BE2C (cell line): ENCODE measurements at regions not wholly inside any gene's neighbourhood (a gene's known extent, or its start where the extent isn't known, plus 50 kb on each side); places are given as distances from the start of the nearest gene placed in this dataset.

Source experiments
- DNase-seq: peaks from one replicate; pipeline ENCODE4 v3.0.0-alpha.2; 2020
- H3K27me3 ChIP-seq: fragments of 250-450 bp; sonication (Bioruptor Pico); 2 replicates; pipeline ENCODE4 v1.5.1; 2020; ENCODE audit warnings: mild to moderate bottlenecking
- H3K36me3 ChIP-seq: fragments of 250-450 bp; sonication (Bioruptor Pico); 2 replicates; pipeline ENCODE4 v1.5.1; 2020; ENCODE audit warnings: mild to moderate bottlenecking
- H3K4me1 ChIP-seq: fragments of 250-450 bp; sonication (Bioruptor Pico); 2 replicates; pipeline ENCODE4 v1.5.1; 2020
- H3K4me3 ChIP-seq: 2 replicates; pipeline ENCODE4 v1.5.1; 2011; ENCODE audit warnings: low read depth, low read length
- H3K9me3 ChIP-seq: fragments of 250-450 bp; sonication (Bioruptor Pico); 2 replicates; pipeline ENCODE4 v1.5.1; 2020
- CTCF ChIP-seq: IDR thresholded peaks from 2 replicates; pipeline ENCODE4 v1.5.1; 2012; ENCODE audit warnings: mild to moderate bottlenecking, low read depth, low read length

- peak; percentile 25 for DNase-seq
Observed at GRCh38 chr2:207216457-207216856, 50.7 kb upstream of the KLF7 start.

DNA sequence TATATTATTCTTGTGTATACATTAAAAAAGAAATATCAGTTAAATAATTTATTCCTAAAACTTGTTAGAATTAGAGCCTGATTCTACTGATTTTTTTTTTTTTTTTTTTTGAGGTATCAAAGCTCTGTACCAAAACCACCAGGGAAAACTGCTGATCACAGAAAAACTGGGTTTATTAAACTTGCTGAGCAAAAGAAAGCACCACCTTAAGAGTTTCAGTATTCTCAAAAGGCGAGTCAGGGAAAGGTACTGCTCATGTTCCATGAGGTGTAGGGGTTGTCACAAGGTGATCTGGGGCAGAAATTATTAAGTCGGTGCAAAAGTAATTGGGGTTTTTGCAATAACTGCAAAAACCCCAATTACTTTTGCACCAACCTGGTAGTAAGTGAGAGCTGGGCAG lies 51.7 kb upstream of the KLF7 start:
- no peaks in the 10 kb centered on the region for H3K36me3 ChIP-seq
- H3K4me3 ChIP-seq, result no peak overlapping the region
- no peak for DNase-seq
- H3K4me1 ChIP-seq, result peaks cover 16% of the 10 kb centered on the region
- H3K27me3 ChIP-seq, result no peaks in the 10 kb centered on the region
- H3K9me3 ChIP-seq, result no peaks in the 10 kb centered on the region
- TF ChIP-seq CTCF, result no peak

More at GRCh38 chr2:207216457-207216856, 50.7 kb upstream of the KLF7 start:
- peaks cover 16% of the 10 kb centered on the region for H3K4me1 ChIP-seq
- H3K27me3 ChIP-seq, result no peaks in the 10 kb centered on the region
- H3K9me3 ChIP-seq, result no peaks in the 10 kb centered on the region
- H3K36me3 ChIP-seq, result no peaks in the 10 kb centered on the region
- no peak for TF ChIP-seq CTCF
- no peak overlapping the region for H3K4me3 ChIP-seq

GRCh38 chr2:207219081-207219630 lies 53.4 kb upstream of the KLF7 start:
- Histone ChIP-seq H3K36me3 (no peaks in the 10 kb centered on the region), H3K9me3 (no peaks in the 10 kb centered on the region), H3K27me3 (no peaks in the 10 kb centered on the region), H3K4me3 (no peak overlapping the region), H3K4me1 (peaks cover 21% of the 10 kb centered on the region)
- no peak for DNase-seq
- no peak for TF ChIP-seq CTCF

DNA sequence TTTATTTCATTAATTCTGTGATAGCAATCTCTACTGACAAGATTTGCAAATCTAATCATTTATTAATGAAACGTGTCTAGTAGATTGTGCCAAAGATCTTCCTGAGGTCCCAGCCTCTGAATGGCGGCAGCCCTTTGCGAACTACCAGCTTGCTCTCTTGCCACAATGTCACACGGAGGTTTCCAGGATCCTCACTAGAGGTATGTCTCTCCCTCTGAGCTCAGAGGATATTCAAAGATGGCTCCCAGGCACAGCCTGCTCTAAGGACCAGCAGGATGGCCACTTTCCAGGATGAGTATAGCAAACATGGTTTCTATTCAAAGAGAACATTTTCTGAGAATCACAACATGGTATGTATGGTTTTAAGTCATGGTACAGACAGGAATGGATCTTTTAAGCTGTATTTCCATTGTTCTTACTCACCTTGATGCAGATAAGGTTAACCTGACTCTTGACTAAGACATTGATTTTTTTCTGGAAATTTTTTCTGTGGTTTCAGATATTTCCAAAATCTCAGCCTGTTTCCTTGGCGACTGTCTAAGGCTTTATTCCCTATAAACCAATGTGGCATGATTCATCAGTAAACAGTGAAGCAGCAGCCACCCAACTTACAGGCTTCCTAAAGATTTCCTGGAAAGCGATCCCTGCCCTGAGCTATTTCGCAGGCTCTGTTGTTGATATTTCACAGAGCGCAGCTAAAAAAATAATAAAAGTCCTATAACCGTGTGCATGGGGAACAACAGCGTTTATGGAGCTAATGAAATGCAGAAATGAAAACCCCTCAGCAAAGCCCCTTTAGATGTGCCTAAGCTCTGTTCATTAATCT lies 54.1 kb upstream of the KLF7 start:
- TF ChIP-seq CTCF, result no peak
- H3K4me1 ChIP-seq, result peaks cover 21% of the 10 kb centered on the region
- no peak overlapping the region for H3K4me3 ChIP-seq
- H3K9me3 ChIP-seq, result no peaks in the 10 kb centered on the region
- DNase-seq, result peak; percentile 24
- no peaks in the 10 kb centered on the region for H3K27me3 ChIP-seq
- H3K36me3 ChIP-seq, result no peaks in the 10 kb centered on the region

DNA sequence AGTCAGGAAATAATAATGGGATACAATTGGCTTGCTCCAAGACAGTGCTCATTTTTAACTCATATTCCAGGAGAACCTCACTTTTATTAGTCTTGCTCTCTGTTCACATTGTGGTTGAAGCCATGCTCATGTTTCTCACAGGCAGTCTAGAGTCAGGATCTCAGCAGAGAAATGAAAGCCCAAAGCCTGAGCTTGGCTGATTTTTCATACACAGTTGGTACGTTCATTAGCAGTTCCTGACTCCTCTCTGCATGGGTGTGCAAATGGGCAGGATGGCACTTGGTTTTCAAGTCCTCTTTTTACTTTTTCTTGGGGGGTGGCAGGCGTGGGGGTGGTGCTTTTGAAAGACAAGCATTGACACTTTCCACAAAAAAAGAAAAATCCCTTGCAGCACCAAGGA lies 56.0 kb upstream of the KLF7 start:
- Histone ChIP-seq H3K9me3 (no peaks in the 10 kb centered on the region), H3K27me3 (no peaks in the 10 kb centered on the region), H3K4me1 (peaks cover 17% of the 10 kb centered on the region), H3K4me3 (no peak overlapping the region), H3K36me3 (no peaks in the 10 kb centered on the region)
- no peak for TF ChIP-seq CTCF
- DNase-seq, result no peak

- DNase-seq, result peak; percentile 43
- H3K36me3 ChIP-seq, result no peaks in the 10 kb centered on the region
- no peak for TF ChIP-seq CTCF
- H3K4me1 ChIP-seq, result peaks cover 17% of the 10 kb centered on the region
- no peaks in the 10 kb centered on the region for H3K27me3 ChIP-seq
- H3K4me3 ChIP-seq, result no peak overlapping the region
- H3K9me3 ChIP-seq, result no peaks in the 10 kb centered on the region
Observed at GRCh38 chr2:207223051-207223450, 57.3 kb upstream of the KLF7 start.
